Activated T-cell treated with anti-CD3 and anti-CD28 coated beads, Interleukin-2, amount 50 U/mL, for 4 hours (primary cell): ENCODE measurements at regions not wholly inside any gene's neighbourhood (a gene's known extent, or its start where the extent isn't known, plus 50 kb on each side); places are given as distances from the start of the nearest gene placed in this dataset.

ENCODE experiments used
- ATAC-seq, 2 donors: fragments of 200-7000 bp; cut with Tn5 transposase; one replicate each; pipeline ENCODE4 v1.10.0; 2021
- DNase-seq: peaks from one replicate; pipeline ENCODE4 v3.0.0-alpha.2; 2020
- H3K27me3 Mint-ChIP-seq: one replicate; pipeline ENCODE4 v1.8.0; 2021; ENCODE audit warnings: low read depth, mixed read lengths
- H3K36me3 Mint-ChIP-seq: one replicate; pipeline ENCODE4 v1.8.0; 2022; ENCODE audit warnings: mixed read lengths; ENCODE audit not compliant: insufficient read depth
- H3K4me1 Mint-ChIP-seq: one replicate; pipeline ENCODE4 v1.8.0; 2021; ENCODE audit warnings: low read depth, mixed read lengths
- H3K4me3 Mint-ChIP-seq: one replicate; pipeline ENCODE4 v1.8.0; 2021; ENCODE audit warnings: mild to moderate bottlenecking, moderate library complexity, mixed read lengths
- H3K9me3 Mint-ChIP-seq: one replicate; pipeline ENCODE4 v1.8.0; 2021; ENCODE audit warnings: mixed read lengths

DNA sequence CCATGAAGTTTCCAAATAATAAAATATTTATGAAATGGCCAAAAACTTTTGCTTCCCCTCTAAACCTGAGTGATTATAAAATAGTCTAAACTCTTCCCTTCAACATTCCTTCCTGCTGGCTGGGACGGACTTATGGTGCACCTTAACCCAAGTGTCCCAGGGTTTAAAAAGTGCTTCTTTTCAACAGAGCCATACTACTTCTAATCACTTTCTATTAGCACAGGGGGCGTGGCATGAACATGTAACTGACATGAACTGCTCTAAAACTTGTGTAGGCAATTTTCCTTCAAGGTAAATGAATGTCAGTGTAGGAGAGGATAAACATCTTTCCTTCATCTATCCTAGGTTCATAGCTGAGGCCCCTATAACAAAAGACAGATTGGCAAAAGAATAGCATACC, 163.6 kb upstream of the RIMS1 start:
- Mint-ChIP-seq H3K9me3 (peaks cover 5% of the 10 kb centered on the region), H3K36me3 (no peaks in the 10 kb centered on the region), H3K4me3 (no peak overlapping the region), H3K4me1 (no peaks in the 10 kb centered on the region), H3K27me3 (no peaks in the 10 kb centered on the region)
- ATAC-seq (no peak), DNase-seq (no peak)

DNA sequence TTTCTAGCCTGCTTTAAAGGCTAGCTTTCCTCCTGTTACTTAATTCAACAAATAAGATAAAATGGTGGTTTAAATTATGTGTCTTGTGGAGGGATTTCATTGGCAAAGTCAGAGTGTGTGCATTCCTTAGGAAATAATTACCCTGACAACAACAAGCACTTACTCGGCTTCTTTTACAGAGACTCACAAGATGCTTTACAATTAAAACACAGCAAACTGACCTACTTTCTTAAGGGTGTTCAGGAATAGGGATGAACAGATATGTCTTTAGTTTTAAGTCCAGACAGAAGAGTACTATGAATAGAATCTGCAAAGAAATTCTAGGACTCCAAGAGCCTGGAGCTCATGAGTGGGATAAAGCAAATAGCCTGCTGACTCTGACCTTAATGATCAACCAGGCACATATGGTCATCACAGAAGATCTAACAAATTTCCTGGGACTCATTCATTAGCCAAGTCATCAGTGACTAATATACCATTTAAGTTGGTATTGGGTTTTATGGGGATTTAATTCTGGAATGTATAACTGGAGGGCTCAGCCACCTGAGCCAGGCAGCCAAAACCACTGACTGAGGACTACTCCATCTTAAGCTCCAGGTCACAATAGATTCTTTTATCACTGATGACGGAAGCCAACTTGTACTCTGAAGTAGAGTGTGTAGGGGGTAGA, 161.8 kb upstream of the RIMS1 start:
- DNase-seq: no peak
- no peak for ATAC-seq
- no peak overlapping the region for H3K4me3 Mint-ChIP-seq
- H3K4me1 Mint-ChIP-seq: no peaks in the 10 kb centered on the region
- no peaks in the 10 kb centered on the region for H3K27me3 Mint-ChIP-seq
- H3K36me3 Mint-ChIP-seq: no peaks in the 10 kb centered on the region
- peaks cover 5% of the 10 kb centered on the region for H3K9me3 Mint-ChIP-seq

DNA sequence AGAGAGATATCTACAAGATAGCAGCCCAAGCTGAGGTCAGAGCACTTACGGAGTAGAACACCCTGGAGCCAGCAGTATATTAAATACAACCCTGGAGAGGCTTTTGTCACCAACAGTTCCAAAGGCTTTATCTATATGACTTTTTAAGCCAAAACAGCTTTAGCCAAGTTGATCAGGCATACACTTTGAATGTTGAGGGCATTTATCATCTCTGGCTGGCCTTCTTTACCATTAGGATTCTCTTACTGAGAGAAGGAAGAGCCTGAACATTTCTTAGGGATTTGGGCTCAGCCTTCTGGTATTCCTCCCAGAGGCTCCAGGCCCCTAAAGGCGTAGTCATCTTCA, 161.3 kb upstream of the RIMS1 start:
- no peaks in the 10 kb centered on the region for H3K36me3 Mint-ChIP-seq
- DNase-seq (no peak), ATAC-seq (no peak)
- H3K4me1 Mint-ChIP-seq: no peaks in the 10 kb centered on the region
- H3K27me3 Mint-ChIP-seq: no peaks in the 10 kb centered on the region
- peaks cover 5% of the 10 kb centered on the region for H3K9me3 Mint-ChIP-seq
- H3K4me3 Mint-ChIP-seq: no peak overlapping the region

DNA sequence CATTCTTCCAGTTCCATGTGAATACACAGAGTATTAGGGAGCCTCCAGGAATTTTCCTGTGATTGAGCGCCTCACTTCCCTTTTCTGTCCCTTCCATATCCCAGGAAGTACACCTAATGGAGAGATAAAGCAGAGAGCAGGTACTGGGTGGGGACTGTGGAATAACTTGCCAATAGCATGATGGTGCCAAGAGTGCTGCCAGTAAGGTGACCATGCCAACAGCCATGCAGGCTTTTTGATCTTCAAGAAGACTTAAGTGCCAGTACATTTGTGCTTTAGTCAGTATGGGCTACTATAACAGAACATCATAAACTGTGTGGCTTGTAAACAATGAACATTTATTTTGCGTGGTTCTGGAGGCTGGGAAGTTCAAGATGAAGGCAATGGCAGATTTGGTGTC, 160.2 kb upstream of the RIMS1 start:
- Mint-ChIP-seq H3K4me3 (no peak overlapping the region), H3K4me1 (no peaks in the 10 kb centered on the region), H3K36me3 (no peaks in the 10 kb centered on the region), H3K27me3 (no peaks in the 10 kb centered on the region), H3K9me3 (peaks cover 5% of the 10 kb centered on the region)
- DNase-seq (no peak), ATAC-seq (no peak)

DNA sequence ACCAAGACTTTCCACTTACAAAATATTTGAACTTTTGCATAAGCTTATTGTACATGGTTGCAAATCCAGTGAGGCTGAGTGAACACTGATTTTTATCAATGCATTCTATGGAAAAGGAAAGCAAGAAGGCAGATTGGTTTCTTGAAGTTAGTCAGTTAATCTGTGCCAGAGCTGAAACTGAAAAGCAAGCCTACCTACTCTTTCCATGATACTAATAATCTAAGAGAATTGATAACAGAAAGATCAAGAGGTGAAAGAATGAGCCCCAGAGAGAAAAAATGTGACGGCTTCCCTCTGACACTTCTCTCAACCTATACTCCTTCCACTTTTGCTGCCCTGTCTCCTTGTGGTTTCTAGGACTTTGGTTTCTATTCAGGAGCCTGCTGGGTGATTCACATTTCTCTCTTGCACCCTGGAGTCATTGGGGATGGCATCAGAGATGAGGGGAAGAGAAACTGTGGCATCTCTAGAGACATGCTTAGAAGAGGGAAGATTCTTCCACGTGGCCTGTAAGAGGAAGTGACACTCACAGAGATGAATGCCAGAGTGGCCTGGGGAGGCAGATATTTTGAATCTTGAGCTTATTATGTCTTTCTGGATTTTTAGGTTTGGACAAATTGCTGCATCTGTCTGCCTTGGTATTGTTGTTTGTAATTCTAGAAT, 158.6 kb upstream of the RIMS1 start:
- ATAC-seq (no peak), DNase-seq (no peak)
- no peaks in the 10 kb centered on the region for H3K4me1 Mint-ChIP-seq
- H3K9me3 Mint-ChIP-seq: peaks cover 5% of the 10 kb centered on the region
- no peaks in the 10 kb centered on the region for H3K27me3 Mint-ChIP-seq
- no peak overlapping the region for H3K4me3 Mint-ChIP-seq
- H3K36me3 Mint-ChIP-seq: no peaks in the 10 kb centered on the region

DNA sequence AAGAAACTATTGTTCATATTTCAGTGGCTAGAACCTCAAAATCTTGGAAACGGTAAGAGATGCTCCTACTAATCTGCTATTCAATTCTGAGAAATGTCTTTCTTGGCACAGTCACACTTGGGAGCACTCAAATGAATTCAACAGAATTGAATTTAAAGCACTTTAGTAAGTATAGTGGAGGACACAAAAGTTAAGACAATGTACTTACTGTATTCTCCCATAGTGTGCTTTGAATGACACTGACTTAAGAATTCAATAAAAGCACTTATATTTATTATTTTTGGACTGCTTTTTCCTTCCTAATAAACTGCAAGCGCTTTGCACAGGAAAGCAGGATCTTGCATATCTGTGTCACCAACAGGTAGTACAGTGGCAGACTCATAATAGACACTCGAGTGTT, 156.1 kb upstream of the RIMS1 start:
- Mint-ChIP-seq H3K36me3 (no peaks in the 10 kb centered on the region), H3K9me3 (peaks cover 5% of the 10 kb centered on the region), H3K4me1 (no peaks in the 10 kb centered on the region), H3K4me3 (no peak overlapping the region), H3K27me3 (no peaks in the 10 kb centered on the region)
- no peak for ATAC-seq
- DNase-seq: no peak

DNA sequence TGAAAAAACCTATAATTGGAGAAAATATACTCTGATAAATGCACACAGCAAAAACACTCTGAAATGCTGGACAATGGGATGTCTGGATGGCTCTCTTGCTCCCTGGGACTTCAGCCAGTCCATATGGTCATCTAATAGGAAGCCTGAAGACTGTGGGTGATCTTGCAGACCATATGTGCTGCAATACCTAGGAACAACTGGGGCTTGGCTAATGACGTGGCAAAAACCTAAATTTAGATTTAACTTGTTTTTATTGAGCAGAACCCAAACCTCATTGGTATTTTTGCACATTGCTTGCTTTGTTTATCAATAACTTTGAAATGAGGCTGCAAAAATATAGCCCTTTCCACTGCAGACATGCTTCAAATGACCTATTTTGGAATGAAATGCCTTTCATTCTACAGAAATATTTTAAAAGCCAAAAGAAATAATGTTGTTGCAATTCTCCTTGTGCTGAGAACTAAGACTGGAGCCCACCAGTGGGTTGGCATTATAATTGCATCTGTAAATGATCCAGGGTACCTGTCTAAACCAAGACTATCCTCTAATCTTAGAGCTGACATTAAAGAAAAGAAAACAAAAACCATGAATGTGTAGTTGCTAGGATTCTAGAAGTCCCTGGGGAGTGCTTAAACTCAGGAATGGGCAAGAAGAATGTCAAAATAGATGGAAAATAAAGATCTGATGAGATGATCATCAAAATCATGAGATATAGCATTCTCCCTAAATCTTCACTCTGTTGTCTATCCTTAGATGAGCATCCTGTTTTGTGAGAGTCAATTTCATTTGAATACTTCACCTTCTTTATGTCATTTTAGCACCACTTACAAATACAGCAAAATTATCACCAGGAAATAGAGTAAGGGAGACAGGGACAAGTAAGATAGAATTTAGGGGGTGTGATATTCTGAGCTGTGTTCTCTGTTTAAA, 152.1 kb upstream of the RIMS1 start:
- no peak overlapping the region for H3K4me3 Mint-ChIP-seq
- H3K27me3 Mint-ChIP-seq: no peaks in the 10 kb centered on the region
- no peaks in the 10 kb centered on the region for H3K9me3 Mint-ChIP-seq
- H3K36me3 Mint-ChIP-seq: no peaks in the 10 kb centered on the region
- no peaks in the 10 kb centered on the region for H3K4me1 Mint-ChIP-seq
- ATAC-seq: no peak
- no peak for DNase-seq

DNA sequence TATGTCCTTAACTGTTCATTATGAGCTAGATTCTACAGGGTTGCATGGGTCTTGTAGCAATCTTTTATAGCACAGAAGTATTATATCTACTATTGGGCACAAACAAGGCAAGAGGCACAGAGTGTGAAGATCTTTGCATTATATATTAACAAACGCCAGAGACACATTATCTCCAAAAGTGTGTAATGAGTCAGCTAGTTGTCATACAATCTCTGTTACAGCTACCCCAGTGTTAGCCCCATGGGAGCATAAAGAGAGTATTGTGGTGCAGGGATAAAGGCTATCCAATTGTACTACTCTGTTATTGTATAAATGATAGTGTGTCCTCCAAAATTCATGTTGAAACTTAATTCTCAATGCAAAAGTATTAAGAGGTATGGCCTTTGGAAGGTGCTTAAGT, 148.4 kb upstream of the RIMS1 start:
- Mint-ChIP-seq H3K27me3 (no peaks in the 10 kb centered on the region), H3K4me1 (no peaks in the 10 kb centered on the region), H3K9me3 (no peaks in the 10 kb centered on the region), H3K4me3 (no peak overlapping the region), H3K36me3 (no peaks in the 10 kb centered on the region)
- ATAC-seq (no peak), DNase-seq (no peak)

DNA sequence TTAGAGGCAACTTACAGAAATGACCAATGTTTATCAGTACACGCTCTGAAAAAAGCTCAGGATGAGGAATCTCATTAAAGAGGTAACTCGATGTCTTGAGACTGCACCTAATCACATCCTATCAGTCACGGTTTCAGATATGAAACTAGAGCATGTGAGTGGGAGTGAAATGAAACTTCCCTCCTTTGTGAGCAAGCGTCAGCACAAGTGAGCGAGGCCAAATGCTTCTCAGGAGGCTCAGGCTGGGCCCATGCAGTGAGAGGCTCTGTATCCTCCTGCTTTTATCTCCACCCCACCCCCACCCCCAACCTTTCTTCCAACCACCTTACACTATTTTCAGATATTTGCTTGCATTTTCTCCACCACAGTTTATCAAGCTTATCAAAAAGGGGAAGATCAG, 140.8 kb upstream of the RIMS1 start:
- no peaks in the 10 kb centered on the region for H3K36me3 Mint-ChIP-seq
- no peaks in the 10 kb centered on the region for H3K4me1 Mint-ChIP-seq
- H3K4me3 Mint-ChIP-seq: no peak overlapping the region
- DNase-seq: no peak
- ATAC-seq: no peak
- no peaks in the 10 kb centered on the region for H3K9me3 Mint-ChIP-seq
- H3K27me3 Mint-ChIP-seq: no peaks in the 10 kb centered on the region

DNA sequence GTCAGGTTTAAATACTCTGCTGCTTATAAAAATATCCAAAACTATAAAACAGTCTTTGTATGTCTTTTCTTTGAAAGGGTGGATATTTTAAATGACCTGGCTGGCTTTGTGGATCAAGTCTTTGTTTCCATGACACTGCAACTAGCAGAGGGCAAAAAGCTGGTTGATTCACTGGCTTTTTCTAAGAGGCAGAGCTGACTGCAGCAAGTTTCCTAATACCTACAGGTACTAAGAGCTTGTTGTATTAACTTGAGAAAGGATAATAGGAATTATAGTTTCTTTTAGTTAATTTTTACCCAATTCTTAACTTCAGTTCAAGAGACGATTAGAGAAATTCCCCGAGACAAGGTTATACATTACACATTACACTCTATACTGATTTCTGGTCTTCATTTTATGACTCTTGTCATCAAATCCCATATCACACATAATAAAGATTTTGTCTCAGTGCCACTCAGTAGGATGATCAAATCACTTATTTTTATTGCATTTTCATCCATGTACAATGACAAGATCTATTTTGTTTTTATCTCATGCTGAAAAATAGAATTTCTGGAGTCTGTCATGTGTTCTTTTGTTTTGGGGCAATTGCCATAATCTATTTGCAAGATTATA, 120.1 kb upstream of the RIMS1 start:
- Mint-ChIP-seq H3K4me3 (no peak overlapping the region), H3K36me3 (no peaks in the 10 kb centered on the region), H3K27me3 (no peaks in the 10 kb centered on the region), H3K9me3 (no peaks in the 10 kb centered on the region), H3K4me1 (no peaks in the 10 kb centered on the region)
- DNase-seq (no peak), ATAC-seq (no peak)

DNA sequence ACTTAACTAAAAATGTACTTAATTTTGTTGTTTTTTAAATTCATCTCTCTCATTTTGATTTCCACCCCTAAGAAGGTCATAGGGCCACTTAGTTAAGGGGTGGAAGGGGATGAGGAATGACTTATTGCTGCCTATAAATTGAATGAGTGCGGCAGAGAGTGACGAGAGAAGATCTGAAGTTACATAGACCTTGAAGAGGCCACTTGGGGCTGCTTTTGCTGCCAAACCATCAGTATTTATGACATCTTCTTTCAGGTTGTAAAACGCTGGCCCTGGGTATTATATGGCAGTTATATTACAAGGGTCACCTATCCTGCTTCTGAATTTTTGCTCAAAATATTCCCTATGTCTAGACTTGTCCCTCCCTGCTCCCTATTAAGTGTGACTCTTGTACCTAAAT, 119.6 kb upstream of the RIMS1 start:
- ATAC-seq (no peak), DNase-seq (no peak)
- Mint-ChIP-seq H3K4me3 (no peak overlapping the region), H3K27me3 (no peaks in the 10 kb centered on the region), H3K4me1 (no peaks in the 10 kb centered on the region), H3K9me3 (peaks cover 4% of the 10 kb centered on the region), H3K36me3 (no peaks in the 10 kb centered on the region)

DNA sequence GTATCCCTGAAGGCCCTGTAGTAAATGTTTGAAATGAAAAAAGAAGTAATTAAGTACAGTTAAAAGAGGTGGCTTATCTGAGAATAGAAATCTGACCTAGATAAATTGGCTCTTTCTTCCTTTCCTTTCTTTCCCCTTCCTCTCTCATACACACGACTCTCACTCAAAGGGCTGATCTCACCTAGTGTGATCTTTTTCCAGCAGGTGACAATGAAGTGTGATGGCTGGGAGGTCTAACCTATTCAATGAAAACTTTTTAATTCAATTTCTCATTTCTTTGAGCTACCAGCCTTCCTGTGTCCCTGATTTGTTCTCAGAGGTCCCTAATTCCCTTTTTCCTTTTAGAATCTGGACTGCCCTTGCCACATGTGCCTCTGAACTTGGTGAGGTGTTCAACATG, 118.0 kb upstream of the RIMS1 start:
- Mint-ChIP-seq H3K4me3 (no peak overlapping the region), H3K36me3 (no peaks in the 10 kb centered on the region), H3K9me3 (peaks cover 9% of the 10 kb centered on the region), H3K27me3 (no peaks in the 10 kb centered on the region), H3K4me1 (no peaks in the 10 kb centered on the region)
- no peak for ATAC-seq
- no peak for DNase-seq

DNA sequence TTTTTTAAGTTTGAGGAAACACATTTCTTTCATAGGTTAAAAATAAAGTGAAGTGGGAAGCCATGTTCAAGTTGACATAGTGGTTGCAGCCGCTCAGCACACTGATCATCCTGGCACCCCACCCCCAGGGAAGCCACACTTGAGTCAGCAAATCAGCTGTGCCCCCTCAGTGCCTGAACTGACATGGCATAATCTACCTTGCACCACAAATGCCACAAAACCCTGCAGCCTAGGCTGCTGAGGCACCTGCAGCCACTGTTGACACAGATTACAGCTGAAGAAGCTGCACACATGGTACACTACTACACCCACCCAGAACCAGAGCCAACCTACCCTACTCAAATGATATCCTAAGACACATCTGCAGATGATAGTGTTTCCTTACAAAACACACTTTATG, 77.5 kb upstream of the RIMS1 start:
- ATAC-seq: no peak
- no peak for DNase-seq
- Mint-ChIP-seq H3K4me1 (no peaks in the 10 kb centered on the region), H3K36me3 (no peaks in the 10 kb centered on the region), H3K9me3 (peaks cover 33% of the 10 kb centered on the region), H3K27me3 (no peaks in the 10 kb centered on the region), H3K4me3 (no peak overlapping the region)

DNA sequence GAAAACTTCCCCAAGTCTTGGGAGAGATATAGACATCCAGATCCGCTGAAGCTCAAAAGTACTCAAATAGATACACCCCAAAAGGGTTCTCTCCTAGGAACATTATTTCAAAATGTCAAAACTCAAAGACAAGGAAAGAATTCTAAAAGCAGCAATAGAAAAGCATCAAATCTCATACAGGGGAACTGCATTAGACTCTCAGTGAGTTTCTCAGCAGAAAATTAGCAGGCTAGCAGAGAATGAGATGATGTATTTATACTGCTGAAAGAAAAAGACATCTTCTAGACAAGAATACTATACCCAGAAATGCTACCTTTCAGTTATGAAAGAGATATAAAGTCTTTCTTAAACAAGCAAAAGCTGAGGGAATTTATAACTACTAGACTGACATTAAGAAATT, 75.5 kb upstream of the RIMS1 start:
- Mint-ChIP-seq H3K4me1 (no peaks in the 10 kb centered on the region), H3K36me3 (no peaks in the 10 kb centered on the region), H3K27me3 (no peaks in the 10 kb centered on the region), H3K4me3 (no peak overlapping the region), H3K9me3 (peaks cover 41% of the 10 kb centered on the region)
- DNase-seq (no peak), ATAC-seq (no peak)
